OCI-LY1 (cell line): ENCODE measurements at regions not wholly inside any gene's neighbourhood (a gene's known extent, or its start where the extent isn't known, plus 50 kb on each side); places are given as distances from the start of the nearest gene placed in this dataset.

ENCODE experiments used
- H2AFZ ChIP-seq: fragments of 200-600 bp; sonication (generic), shearing (Covaris generic); 2 replicates; pipeline ENCODE4 v1.6.0; 2014; ENCODE audit warnings: antibody characterized with exemption, mild to moderate bottlenecking, low read length
- H3F3A ChIP-seq: fragments of 200-600 bp; sonication (generic), shearing (Covaris generic); 2 replicates; pipeline ENCODE4 v1.6.0; 2014; ENCODE audit warnings: mild to moderate bottlenecking, antibody characterized with exemption, low read length, moderate library complexity; ENCODE audit not compliant: insufficient read depth
- H3K27ac ChIP-seq: fragments of 200-600 bp; sonication (generic); 2 replicates; pipeline ENCODE4 v1.5.1; 2014; ENCODE audit warnings: low read length, mixed run types, mild to moderate bottlenecking, low read depth; ENCODE audit not compliant: poor library complexity, severe bottlenecking
- H3K27me3 ChIP-seq: fragments of 200-600 bp; sonication (generic); 2 replicates; pipeline ENCODE4 v1.6.0; 2014; ENCODE audit warnings: antibody characterized with exemption, mild to moderate bottlenecking, low read length, moderate library complexity; ENCODE audit not compliant: insufficient read depth
- H3K36me3 ChIP-seq: fragments of 200-600 bp; sonication (generic); 2 replicates; pipeline ENCODE4 v1.6.1; 2014; ENCODE audit warnings: mild to moderate bottlenecking, antibody characterized with exemption, low read length, moderate library complexity, mixed read lengths; ENCODE audit not compliant: insufficient read depth
- H3K4me1 ChIP-seq: fragments of 200-600 bp; sonication (generic); 2 replicates; pipeline ENCODE4 v1.5.1; 2014; ENCODE audit warnings: mild to moderate bottlenecking, low read length, moderate library complexity; ENCODE audit not compliant: insufficient read depth, severe bottlenecking
- H3K4me2 ChIP-seq: fragments of 200-600 bp; sonication (generic), shearing (Covaris generic); 2 replicates; pipeline ENCODE4 v1.6.1; 2014; ENCODE audit warnings: low read length
- H3K4me3 ChIP-seq: fragments of 200-600 bp; sonication (generic); 2 replicates; pipeline ENCODE4 v1.5.1; 2014; ENCODE audit warnings: low read length, low read depth, mild to moderate bottlenecking, mixed read lengths; ENCODE audit not compliant: poor library complexity, severe bottlenecking
- H3K79me2 ChIP-seq: fragments of 200-600 bp; shearing (Covaris generic); 2 replicates; pipeline ENCODE4 v1.6.1; 2016; ENCODE audit warnings: mixed run types, low read length, mixed read lengths; ENCODE audit not compliant: insufficient read depth
- H3K9ac ChIP-seq: fragments of 200-600 bp; sonication (generic), shearing (Covaris generic); 2 replicates; pipeline ENCODE4 v1.6.1; 2014; ENCODE audit warnings: mild to moderate bottlenecking, low read length, mixed read lengths
- H3K9me2 ChIP-seq: fragments of 200-600 bp; sonication (generic), shearing (Covaris generic); 2 replicates; pipeline ENCODE4 v1.6.1; 2014; ENCODE audit warnings: low read depth, mild to moderate bottlenecking, low read length, mixed read lengths
- H3K9me3 ChIP-seq: fragments of 200-600 bp; shearing (Covaris generic); 2 replicates; pipeline ENCODE4 v1.6.1; 2014; ENCODE audit warnings: low read length, mixed read lengths
- H4K20me1 ChIP-seq: fragments of 200-600 bp; sonication (generic), shearing (Covaris generic); 2 replicates; pipeline ENCODE4 v1.6.0; 2016; ENCODE audit warnings: mild to moderate bottlenecking, low read length; ENCODE audit not compliant: insufficient read depth
- CTCF ChIP-seq: fragments of 200-600 bp; sonication (generic), shearing (Covaris generic); IDR thresholded peaks from 2 replicates; pipeline ENCODE4 v1.5.1; 2017; ENCODE audit warnings: mild to moderate bottlenecking, antibody characterized with exemption, low read length, moderate library complexity, mixed read lengths
- EZH2 ChIP-seq: fragments of 200-600 bp; sonication (generic), shearing (Covaris generic); IDR thresholded peaks from 2 replicates; pipeline ENCODE4 v1.8.0; 2017; ENCODE audit warnings: borderline replicate concordance, mixed run types, mild to moderate bottlenecking, antibody characterized with exemption, low read length, moderate library complexity, mixed read lengths

- no peak overlapping the region for H3K4me2 ChIP-seq
- H3K9ac ChIP-seq = no peak overlapping the region
- H3K4me3 ChIP-seq = no peak overlapping the region
- TF ChIP-seq EZH2 = no peak
- TF ChIP-seq CTCF = no peak
- H2AFZ ChIP-seq = no peak overlapping the region
- H3K27ac ChIP-seq = no peak overlapping the region
- H3K9me3 ChIP-seq = no peaks in the 10 kb centered on the region
- H3K79me2 ChIP-seq = no peaks in the 10 kb centered on the region
- peaks cover 8% of the 10 kb centered on the region; the same call in 1 of the 2 replicates for H3K27me3 ChIP-seq
- no peaks in the 10 kb centered on the region for H3K36me3 ChIP-seq
- no peaks in the 10 kb centered on the region for H3F3A ChIP-seq
- no peaks in the 10 kb centered on the region for H3K9me2 ChIP-seq
- no peaks in the 10 kb centered on the region for H3K4me1 ChIP-seq
- H4K20me1 ChIP-seq = no peaks in the 10 kb centered on the region
Measured at GRCh38 chr16:86118467-86119307, 219.7 kb downstream of the IRF8 start.

- H3K27me3 ChIP-seq = peaks cover 8% of the 10 kb centered on the region; the same call in 1 of the 2 replicates
Measured at GRCh38 chr16:86120201-86121192, 221.5 kb downstream of the IRF8 start.

More at GRCh38 chr16:86120201-86121192, 221.5 kb downstream of the IRF8 start:
- no peak for TF ChIP-seq EZH2
- no peak for TF ChIP-seq CTCF
- Histone ChIP-seq H3K4me2 (no peak overlapping the region), H3K9me3 (no peaks in the 10 kb centered on the region), H3K27ac (no peak overlapping the region), H3K36me3 (no peaks in the 10 kb centered on the region), H2AFZ (no peak overlapping the region), H3K9me2 (no peaks in the 10 kb centered on the region), H4K20me1 (no peaks in the 10 kb centered on the region), H3K4me1 (no peaks in the 10 kb centered on the region), H3K79me2 (no peaks in the 10 kb centered on the region), H3F3A (no peaks in the 10 kb centered on the region), H3K4me3 (no peak overlapping the region), H3K9ac (no peak overlapping the region)
